Upper lobe of left lung (tissue), 6 donors: ENCODE measurements at regions not wholly inside any gene's neighbourhood (a gene's known extent, or its start where the extent isn't known, plus 50 kb on each side); places are given as distances from the start of the nearest gene placed in this dataset.
A peak's percentile ranks its signal among the peaks of the same experiment; 100 is the strongest.
"Not testable (repeated sequence)": the region's sequence is repeated elsewhere in the genome, so short reads cannot be mapped to it uniquely, and the experiment has no call there.

ENCODE experiments used
- ATAC-seq, 2 donors: fragments of 200-7000 bp; cut with Tn5 transposase; one replicate each; pipeline ENCODE4 v1.9.1; 2022; ENCODE audit warnings: mild to moderate bottlenecking in 2 of 2, moderate library complexity in 2 of 2; ENCODE audit not compliant: low FRiP score in 2 of 2
- DNase-seq, 2 donors: peaks; one replicate each; pipeline ENCODE4 v3.0.0-alpha.2; 2019 to 2020
- H3K27ac ChIP-seq, 4 donors: fragments of 200-600 bp; sonication (generic); one replicate each; pipeline ENCODE4 v1.5.1; 2016 to 2019
- H3K27me3 ChIP-seq, 4 donors: fragments of 200-600 bp; sonication (generic); one replicate each; pipeline ENCODE4 v1.5.1; 2017 to 2019
- H3K36me3 ChIP-seq, 4 donors: fragments of 200-600 bp; sonication (generic); one replicate each; pipeline ENCODE4 v1.5.1; 2016 to 2019
- H3K4me1 ChIP-seq, 4 donors: fragments of 200-600 bp; sonication (generic); one replicate each; pipeline ENCODE4 v1.5.1; 2018 to 2019
- H3K4me3 ChIP-seq, 4 donors: fragments of 200-600 bp; sonication (generic); one replicate each; pipeline ENCODE4 v1.5.1; 2017 to 2019; ENCODE audit warnings: mild to moderate bottlenecking in 2 of 4, moderate library complexity in 1 of 4
- H3K9me3 ChIP-seq, 4 donors: fragments of 200-600 bp; sonication (generic); one replicate each; pipeline ENCODE4 v1.5.1; 2018 to 2019
- CTCF ChIP-seq, 6 experiments: fragments of 450-650 bp in 4 of 6; fragments of 200-600 bp in 2 of 6; sonication (generic) in 2 of 6; IDR thresholded peaks; one replicate each; pipeline ENCODE4 v1.5.1; 2016 to 2019; ENCODE audit warnings: antibody characterized with exemption in 6 of 6
- EP300 ChIP-seq, 4 donors: sonication (generic); formaldehyde crosslinking; IDR thresholded peaks; one replicate each; pipeline ENCODE4 v1.5.1; 2017; ENCODE audit warnings: antibody characterized with exemption in 4 of 4, control low read depth in 2 of 4
- POLR2A ChIP-seq, 4 donors: fragments of 450-650 bp; IDR thresholded peaks; one replicate each; pipeline ENCODE4 v1.5.1; 2016 to 2017; ENCODE audit warnings: antibody characterized with exemption in 4 of 4, mild to moderate bottlenecking in 2 of 4
- POLR2AphosphoS5 ChIP-seq, 2 donors: sonication (generic); formaldehyde crosslinking; IDR thresholded peaks; one replicate each; pipeline ENCODE4 v1.5.1; 2017; ENCODE audit warnings: antibody characterized with exemption in 2 of 2
- WGBS, 2 donors: methylation state at CpG; one replicate each; pipeline ENCODE4 v1.1.5; 2017 to 2018; 5-methylcytosine and 5-hydroxymethylcytosine counted together
- donor health status: DM: no; HTN: no; CAD: no; lungs with moderate emphysema.
- donor health status: DM: no; HTN: yes; CAD: no; lungs with severe emphysema.

GRCh38 chr2:234366891-234367290 is 130.0 kb downstream of the ARL4C start:
- peak in 1 of 2 donors; percentile 26 for DNase-seq
- H3K27me3 ChIP-seq = no peaks in the 10 kb centered on the region
- H3K27ac ChIP-seq = no peak overlapping the region
- WGBS, 2 donors = 58 to 69% methylated on average over 2 of the region's 2 CpGs
- no peaks in the 10 kb centered on the region for H3K36me3 ChIP-seq
- peak in 1 of 2 donors; percentile 66 for ATAC-seq
- no peaks in the 10 kb centered on the region for H3K9me3 ChIP-seq
- H3K4me3 ChIP-seq = no peak overlapping the region
- peaks cover 5 to 32% (median 26%) of the 10 kb centered on the region in 4 donors for H3K4me1 ChIP-seq
- no peak for TF ChIP-seq EP300 (IDR thresholded peaks at IDR 0.05)
- TF ChIP-seq POLR2A (IDR thresholded peaks at IDR 0.05) = no peak
- no peak for TF ChIP-seq POLR2AphosphoS5 (IDR thresholded peaks at IDR 0.05)
- TF ChIP-seq CTCF (IDR thresholded peaks at IDR 0.05) = no peak

GRCh38 chr2:234364661-234365060 is 132.2 kb downstream of the ARL4C start:
- no peaks in the 10 kb centered on the region for H3K27me3 ChIP-seq
- ATAC-seq (no peak), DNase-seq (no peak)
- 81 to 84% methylated on average over 8 of the region's 8 CpGs for WGBS, 2 donors
- peaks cover 5 to 32% (median 26%) of the 10 kb centered on the region in 4 donors for H3K4me1 ChIP-seq
- no peak overlapping the region for H3K4me3 ChIP-seq
- no peaks in the 10 kb centered on the region for H3K9me3 ChIP-seq
- H3K27ac ChIP-seq = no peak overlapping the region
- no peaks in the 10 kb centered on the region for H3K36me3 ChIP-seq
- TF ChIP-seq EP300 (IDR thresholded peaks at IDR 0.05) = no peak
- no peak for TF ChIP-seq CTCF (IDR thresholded peaks at IDR 0.05)
- no peak for TF ChIP-seq POLR2A (IDR thresholded peaks at IDR 0.05)
- no peak for TF ChIP-seq POLR2AphosphoS5 (IDR thresholded peaks at IDR 0.05)

DNA sequence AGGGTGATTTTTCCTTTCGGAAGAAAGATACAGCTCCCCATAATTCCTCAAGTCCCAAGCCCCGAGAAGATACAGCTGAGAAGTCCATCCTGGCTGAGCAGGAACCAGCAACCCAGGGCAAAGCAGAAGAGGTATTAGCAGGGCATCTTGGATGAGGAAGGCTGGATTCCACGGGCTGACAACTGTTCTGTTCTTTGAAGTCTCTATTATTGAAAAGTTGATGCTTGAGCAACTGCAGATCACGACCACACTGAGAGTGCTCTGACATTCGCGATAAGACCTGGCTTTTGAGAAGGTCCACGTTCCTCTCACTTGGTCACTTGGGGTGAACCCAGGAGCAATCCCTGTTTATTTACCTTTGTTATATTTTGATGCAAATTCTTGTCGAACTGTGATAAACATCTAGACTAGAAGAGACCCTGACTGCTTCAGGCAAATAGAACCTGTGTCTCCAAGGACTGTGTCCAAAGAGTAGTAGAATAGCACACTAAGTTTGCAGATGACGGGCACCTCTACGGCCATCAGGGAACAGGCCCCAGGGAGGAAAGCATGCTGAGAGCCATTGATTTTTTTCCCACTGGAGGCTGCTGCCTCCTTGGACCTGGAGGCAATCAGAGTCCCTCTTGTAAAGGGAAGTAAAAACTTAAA is 133.1 kb downstream of the ARL4C start:
- Histone ChIP-seq H3K27me3 (no peaks in the 10 kb centered on the region), H3K4me1 (peaks cover 5 to 29% (median 24%) of the 10 kb centered on the region in 4 donors), H3K4me3 (no peak overlapping the region), H3K27ac (peak overlapping the region in 2 of 4 donors; percentile 6 to 48), H3K36me3 (no peaks in the 10 kb centered on the region), H3K9me3 (no peaks in the 10 kb centered on the region)
- no peak for TF ChIP-seq POLR2A (IDR thresholded peaks at IDR 0.05)
- no peak for TF ChIP-seq EP300 (IDR thresholded peaks at IDR 0.05)
- TF ChIP-seq POLR2AphosphoS5 (IDR thresholded peaks at IDR 0.05) = no peak
- TF ChIP-seq CTCF (IDR thresholded peaks at IDR 0.05) = no peak
- WGBS, 2 donors = 50% methylated on average over 10 of the region's 10 CpGs
- DNase-seq (no peak), ATAC-seq (no peak)

GRCh38 chr2:234363011-234363487 is 133.8 kb downstream of the ARL4C start:
- 37 to 44% methylated on average over 4 of the region's 4 CpGs for WGBS, 2 donors
- Histone ChIP-seq H3K9me3 (no peaks in the 10 kb centered on the region), H3K4me1 (peaks cover 5 to 24% (median 18%) of the 10 kb centered on the region in 4 donors), H3K4me3 (no peak overlapping the region), H3K27me3 (no peaks in the 10 kb centered on the region), H3K36me3 (no peaks in the 10 kb centered on the region), H3K27ac (peak overlapping the region in 2 of 4 donors; percentile 6 to 48)
- ATAC-seq (peak; percentile 64 to 81), DNase-seq (no peak)
- no peak for TF ChIP-seq CTCF (IDR thresholded peaks at IDR 0.05)
- no peak for TF ChIP-seq POLR2AphosphoS5 (IDR thresholded peaks at IDR 0.05)
- TF ChIP-seq POLR2A (IDR thresholded peaks at IDR 0.05) = no peak
- TF ChIP-seq EP300 (IDR thresholded peaks at IDR 0.05) = no peak

DNA sequence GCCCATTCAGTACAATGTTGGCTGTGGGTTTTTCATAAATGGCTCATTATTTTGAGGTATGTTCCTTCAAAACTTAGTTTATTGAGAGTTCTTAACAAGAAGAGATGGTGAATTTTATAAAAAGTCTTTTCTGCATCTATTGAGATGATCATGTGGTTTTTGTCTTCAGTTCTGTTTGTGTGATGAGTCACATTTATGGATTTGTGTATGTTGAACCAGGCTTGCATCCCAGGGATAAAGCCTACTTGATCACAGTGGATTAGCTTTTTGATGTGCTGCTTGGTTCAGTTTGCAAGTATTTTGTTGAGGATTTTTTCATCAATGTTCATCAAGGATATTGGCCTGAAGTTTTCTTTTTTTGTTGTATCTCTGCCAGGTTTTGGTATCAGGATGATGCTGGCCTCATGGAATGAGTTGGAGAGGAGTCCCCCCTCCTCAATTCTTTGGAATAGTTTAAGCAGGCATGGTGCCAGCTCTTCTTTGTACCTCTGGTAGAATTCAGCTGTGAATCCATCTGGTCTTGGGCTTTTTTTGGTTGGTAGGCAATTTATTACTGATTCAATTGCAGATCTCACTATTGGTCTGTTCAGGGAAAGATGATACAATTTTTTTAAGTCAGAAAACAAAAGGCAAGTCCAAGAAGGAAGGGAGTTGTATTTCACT is 136.4 kb downstream of the ARL4C start:
- not testable (repeated sequence) for H3K9me3 ChIP-seq, ATAC-seq, H3K4me3 ChIP-seq, H3K4me1 ChIP-seq, H3K27ac ChIP-seq, DNase-seq, H3K36me3 ChIP-seq, H3K27me3 ChIP-seq
